CD1c-positive myeloid dendritic cell (primary cell): ENCODE measurements at regions not wholly inside any gene's neighbourhood (a gene's known extent, or its start where the extent isn't known, plus 50 kb on each side); places are given as distances from the start of the nearest gene placed in this dataset.
A peak's percentile ranks its signal among the peaks of the same experiment; 100 is the strongest.

Source experiments
- DNase-seq: peaks from one replicate; pipeline ENCODE4 v3.0.0-alpha.2; 2016; ENCODE audit errors: extremely low spot score

DNA sequence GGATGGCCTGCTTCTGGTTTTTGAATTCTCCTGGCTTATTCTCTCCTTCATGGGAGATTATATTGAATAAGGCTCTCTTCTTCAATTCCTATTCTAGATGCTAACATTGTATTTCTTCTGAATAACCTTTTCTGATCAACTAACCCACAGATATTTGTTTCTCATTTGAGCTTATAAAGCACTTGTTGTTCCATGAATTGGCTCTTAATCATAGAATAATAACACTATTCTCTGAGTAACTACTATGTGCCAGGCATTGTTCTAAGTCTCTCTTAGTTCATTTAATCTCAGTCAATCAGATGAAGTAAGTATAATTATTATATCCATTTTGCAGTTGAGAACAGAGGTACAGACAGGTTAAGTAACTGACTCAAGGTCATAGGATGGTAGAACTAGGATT lies 136.3 kb upstream of the MLIP start:
- DNase-seq: no peak

DNA sequence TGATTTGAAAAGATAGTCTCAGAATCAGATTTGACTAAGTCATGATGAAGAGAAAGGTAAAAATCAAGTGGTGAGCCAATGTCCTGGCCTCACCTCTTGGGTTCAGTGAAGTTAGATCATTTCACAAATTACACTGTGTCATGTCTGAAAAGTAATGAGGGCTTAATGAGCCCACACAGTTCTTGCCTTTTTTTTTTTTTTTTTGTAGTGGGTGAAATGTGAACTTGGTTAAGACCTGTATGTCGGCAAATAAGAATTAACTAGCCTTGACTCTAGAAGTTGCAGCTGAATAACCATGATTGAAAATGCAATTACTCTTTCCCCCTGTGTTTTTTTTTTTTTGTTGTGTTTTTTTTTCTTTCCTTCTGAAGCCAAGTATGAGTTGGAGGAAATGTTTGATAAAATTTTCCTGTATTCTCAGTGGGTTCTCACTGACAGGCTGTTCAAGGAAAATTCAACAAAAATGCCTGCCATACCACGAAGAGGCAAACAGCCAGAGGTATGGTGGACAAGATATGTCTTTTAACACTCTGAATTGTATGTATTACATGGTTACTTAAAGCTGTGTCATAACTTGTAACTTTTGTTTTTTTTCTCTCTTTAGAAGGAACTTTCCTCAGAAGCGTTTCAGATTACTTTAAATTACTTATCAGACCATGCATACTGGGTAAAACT lies 135.2 kb upstream of the MLIP start:
- no peak for DNase-seq

DNA sequence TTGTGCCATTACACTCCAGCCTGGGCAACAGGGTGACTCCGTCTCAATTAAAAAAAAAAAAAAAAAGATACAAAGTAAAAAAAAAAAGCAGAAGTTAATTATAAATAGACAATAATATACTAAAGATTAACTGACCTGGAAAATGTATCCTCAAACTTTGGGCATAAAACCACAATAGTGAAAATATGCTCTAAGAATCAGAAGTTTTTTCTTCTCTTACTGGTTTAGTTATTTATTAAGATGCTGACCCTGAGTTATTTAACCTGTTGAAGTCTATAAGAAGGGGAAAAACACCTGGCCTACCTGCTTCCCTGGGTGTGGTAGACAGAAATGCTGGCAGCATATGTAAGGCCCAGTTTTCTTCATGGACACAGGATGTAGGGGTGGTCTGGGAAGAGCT lies 133.7 kb upstream of the MLIP start:
- no peak for DNase-seq

DNA sequence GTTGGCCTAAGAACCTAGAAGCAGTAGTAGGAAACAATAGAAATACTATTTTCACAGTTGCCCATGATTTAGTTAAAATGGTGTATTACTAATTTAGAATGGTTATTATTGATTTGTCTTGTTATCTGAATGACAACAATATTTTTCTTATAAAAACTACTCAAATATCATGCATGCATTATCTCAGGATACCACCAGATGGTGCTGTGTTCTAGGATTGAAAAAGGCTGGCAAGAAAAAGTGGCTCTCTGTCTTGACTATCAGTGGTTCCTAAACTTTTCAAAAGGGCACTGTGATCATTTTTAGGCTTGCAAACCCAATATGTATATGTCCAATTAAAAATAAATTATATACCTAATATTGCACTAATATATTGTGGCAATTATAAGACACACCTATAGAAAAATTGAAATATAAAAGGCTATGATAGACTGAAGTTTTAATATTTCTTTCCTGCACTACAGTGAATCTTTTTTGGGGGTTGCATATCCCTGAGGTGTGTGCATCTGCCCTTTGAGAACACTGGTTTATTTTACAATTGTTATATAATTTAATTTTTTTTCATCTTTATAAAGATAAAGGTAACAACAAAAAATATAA lies 131.7 kb upstream of the MLIP start:
- peak; percentile 49 for DNase-seq

DNA sequence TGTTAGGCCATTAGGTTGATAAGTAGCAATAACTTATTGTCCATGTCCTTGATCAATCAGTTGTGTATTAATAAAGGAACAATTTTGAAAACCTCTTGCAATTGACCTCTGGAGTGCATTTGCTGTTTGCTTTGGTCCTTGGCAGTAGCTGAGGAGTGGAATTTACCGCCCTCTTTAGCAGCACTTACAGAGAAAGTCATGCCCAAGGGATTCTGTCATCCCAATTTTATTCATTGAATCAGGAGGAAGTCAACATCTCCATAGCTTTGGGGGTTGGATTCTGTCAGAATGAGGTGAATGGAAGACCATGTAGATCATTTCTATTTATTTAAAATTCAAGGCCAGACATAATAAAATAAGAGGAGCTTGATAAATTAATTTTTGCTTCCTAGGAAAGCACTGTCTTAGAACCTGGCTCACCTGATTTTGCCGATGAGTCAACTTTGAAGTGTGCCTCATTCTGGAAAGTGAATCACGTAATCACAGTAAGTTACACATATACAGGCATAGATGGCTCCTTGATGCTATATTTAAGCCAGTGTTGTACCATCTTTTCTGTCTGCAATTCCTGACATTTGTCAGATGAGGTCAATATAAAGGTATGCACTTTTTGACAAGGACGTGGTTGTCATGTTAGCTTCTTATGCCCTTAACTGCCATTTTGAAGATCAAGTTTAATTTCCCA lies 128.7 kb upstream of the MLIP start:
- no peak for DNase-seq

DNA sequence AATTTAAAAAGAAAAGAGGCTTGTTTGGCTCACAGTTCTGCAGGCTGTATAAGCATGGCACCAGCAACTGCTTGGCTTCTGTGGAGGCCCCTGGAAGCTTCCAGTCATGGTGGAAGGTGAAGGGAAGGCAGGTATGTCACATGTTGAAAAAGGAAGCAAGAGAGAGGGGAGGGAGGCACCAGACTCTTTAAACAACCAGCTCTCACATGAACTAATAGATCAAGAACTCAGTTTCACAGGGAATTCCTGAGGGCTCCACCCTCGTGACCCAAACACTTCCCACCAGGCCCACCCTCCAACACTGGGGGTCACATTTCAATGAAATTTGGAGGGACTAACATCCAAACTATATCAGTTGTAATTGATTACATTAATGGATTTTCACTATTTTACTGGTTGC lies 127.9 kb upstream of the MLIP start:
- no peak for DNase-seq

DNA sequence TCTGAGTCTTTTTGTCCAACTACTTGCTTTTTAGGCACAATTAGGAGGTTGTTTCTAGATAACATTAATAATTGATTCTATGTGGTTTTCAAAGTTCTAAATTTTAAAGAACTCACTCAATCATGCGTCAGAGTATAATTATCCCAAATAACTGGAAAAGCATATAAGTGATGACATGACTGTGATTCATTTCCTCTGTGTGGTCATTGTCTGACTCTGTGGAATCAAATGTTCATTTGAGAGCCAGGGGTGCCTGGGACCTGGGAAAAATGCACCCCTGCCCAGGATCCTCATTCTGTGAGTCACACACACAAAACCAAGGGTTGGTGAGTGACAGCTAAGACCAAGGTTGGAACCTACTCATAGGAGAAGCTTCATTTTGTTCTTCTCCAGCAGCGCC lies 127.1 kb upstream of the MLIP start:
- DNase-seq: no peak

DNA sequence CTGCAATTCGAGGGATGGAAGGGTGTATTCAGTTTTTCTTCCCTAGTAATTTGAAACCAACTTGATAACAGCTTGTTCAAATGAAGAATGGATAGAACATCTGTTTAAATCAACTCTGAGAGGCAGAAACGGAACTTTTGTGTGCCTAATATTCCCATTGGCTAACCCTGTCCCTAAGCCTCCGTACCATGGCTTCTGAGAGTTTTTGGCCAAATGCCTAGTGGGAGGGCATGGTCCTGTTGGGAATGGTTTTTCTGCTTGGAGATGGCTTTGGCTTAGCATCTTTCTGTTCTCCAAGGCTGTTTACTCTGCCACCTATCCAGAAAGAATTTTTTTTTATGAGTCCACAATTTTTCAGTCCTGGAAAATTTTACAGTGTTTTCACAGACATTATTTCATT lies 126.7 kb upstream of the MLIP start:
- DNase-seq: no peak

DNA sequence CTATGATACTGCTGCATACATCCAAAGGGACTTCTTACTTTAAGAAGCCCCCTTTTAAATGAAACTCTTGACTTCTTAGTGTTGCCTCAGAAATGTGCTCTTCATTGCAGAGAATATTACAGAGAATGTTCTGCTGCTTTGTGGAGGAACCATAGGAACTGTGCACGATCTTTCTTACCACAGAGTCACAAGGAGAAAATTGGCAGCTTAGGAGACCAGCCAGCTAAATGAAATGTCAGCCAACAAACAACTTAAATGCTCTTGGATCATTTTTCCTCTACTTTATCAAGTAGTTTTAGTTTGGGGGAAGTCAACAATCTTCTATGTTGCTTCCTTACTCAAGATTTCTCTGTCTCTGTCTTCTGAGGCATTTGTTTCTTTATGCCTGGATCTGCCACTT lies 125.9 kb upstream of the MLIP start:
- no peak for DNase-seq

DNA sequence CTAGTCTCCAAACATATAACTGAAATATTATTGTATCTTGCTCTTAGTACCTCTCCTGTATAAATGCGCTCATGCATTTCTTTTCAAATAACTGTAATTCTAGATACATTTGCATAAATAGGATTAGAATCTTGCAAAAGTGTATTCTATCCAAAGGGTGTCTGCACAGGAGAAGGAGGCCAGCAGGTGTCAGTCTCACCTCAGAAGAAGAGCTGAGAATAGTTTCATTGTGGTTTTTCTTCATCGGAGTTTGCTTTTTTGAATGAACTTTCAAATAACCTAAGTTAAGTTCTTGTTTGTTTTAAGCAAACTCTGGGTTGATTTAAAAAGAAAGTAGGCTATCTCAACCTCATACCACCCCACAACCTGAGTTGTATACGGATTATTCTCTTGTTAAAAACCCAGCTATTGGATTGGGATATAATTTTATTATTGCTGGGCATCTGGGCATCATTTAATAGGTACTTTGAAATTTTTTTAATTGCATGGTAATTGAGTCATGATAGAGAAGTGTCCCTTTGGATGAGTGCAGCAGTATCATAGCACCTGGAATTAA lies 125.0 kb upstream of the MLIP start:
- no peak for DNase-seq

DNA sequence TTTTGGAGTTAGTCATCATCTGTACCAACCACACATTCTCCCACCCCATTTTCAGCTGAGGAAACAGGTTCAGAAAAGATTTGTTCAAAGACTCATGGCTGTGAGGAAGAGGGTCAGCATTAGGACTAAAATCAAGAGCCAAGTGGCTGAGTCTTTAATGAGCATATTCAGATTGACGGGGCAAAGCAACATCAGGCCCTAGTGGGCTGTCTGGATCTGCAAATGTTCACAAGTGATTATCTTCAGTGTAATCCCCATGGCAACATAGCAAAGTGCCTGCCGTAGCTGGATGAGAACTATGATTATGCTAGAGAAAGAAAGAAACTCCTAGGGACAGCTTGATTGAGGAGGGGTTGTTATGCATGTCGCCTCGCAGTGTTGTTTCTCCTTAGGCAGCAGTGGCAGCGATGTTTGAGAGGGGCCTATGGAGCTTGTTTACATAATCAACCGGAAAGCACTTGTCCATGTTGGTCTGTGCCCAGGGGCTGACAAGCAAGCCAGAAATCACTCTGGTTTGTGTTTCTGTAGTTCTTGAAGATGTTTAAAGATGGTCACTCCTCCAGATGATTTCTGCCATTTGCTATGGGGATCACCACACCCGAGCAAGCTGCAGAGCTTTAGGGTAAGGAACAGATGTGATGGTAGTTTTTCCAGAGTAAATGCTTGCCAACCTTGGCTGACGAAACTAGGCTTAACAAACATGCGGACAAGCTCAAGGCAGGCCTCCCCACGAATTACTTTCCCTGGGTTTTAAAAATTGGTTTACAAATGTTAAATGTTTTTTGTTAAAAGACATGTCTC lies 124.3 kb upstream of the MLIP start:
- DNase-seq: no peak

DNA sequence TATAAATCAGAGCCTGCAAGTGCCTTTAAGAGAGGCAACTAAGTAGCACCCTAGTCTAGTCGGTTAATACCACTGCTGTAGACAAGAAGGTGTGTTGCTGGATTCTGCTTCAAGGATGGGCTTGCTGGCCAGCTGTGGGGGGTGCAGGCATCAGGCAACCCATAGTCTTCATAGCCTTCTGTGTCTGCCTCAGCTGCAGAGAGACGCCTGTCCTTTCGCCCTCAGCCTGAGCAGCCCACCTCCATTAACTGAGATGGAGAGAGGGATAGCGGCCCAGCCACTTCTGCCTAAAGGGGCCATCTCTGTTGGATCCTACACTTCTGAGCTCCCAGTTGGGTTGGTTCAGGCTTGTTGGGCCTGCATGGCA lies 123.7 kb upstream of the MLIP start:
- DNase-seq: no peak

DNA sequence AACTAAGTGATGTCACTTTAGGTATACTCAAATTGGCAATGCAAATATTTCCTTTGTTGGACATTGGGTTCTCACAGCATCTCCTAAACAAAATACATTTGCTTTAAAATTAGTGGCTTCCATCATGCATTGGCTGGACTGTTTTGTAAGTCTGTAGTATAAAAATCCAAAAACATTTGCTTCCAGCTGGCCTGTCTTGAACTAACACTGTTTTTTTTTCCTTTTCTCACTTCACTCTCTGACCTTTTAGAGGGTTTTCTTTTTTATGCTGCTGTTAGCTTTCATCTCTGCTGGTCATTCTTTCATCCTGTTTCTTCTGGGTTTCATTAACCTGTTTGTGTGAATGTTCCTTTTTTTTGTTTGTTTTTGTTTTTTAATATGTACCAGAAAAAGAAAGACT lies 121.7 kb upstream of the MLIP start:
- DNase-seq: no peak

DNA sequence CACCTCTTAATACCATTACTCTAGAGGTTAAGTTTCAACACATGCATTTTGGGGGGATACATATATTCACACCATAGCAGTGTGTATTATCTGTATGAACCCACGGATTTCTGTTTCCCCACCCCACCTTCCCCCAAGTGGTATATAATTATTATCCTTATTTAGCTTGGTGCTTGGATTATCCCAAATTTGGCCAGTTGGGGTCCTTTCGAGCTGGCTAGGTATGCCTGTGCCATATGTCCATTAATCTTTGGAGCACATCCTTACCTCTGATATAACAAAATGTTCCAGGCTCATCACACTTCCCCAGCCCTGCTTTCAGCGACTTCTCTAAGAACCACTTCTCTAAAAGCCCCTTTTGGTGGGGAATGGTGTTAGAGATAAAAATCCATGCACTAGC lies 118.7 kb upstream of the MLIP start:
- DNase-seq: no peak

DNA sequence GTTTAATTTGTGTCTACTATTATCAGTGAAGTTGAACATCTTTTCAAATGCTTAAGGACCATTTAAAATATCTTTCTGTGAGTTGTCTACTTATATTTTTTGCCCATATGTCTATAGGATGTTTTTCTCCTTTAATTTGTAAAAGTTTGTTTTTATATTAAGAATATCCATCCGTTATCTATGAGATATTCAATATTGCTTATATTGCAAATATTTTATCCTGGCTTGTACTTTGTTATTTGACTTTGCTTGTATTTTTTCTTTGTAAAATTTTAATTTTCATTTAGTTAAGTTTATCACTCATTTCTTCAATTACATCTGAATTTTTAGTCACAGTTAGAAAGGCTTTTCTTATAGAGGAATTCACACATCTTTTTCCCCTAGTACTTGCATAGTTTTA lies 117.0 kb upstream of the MLIP start:
- DNase-seq: no peak

DNA sequence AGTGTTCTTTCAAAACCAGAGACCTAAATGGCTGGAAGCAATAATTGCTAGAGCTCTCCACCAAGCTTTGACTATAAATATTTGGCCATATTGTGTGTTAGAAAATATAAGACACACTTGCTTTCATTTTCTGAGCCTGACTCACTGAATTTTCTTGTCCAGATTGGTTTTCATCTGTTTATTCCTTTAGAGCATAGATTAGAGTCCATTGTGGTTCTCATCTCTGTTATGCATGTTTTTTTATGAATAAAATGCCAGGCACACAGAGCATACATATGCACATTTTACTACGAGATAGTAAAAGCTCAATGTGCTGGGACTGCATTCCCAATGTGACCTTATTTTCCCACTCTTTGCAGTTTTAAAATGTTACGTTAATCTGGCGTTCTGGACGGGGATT lies 115.3 kb upstream of the MLIP start:
- no peak for DNase-seq

DNA sequence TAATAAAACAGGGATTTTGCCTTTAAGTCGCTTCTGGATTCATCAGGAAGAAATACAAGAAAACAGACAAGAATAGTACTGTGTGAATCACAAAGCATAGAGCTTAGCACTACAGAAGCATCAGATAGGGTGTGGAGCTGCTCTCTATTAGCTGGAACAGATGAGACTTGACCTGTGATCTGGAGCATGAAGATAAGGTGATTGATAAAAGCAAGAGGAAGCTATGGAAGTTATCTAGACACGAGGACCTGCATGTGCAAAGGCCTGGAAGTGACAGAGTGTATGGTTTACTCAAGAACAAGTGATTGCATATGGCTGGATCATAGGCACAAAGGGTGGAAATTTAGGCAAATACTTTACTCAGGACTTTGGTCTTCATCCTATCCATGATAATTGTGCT lies 112.9 kb upstream of the MLIP start:
- DNase-seq: no peak

DNA sequence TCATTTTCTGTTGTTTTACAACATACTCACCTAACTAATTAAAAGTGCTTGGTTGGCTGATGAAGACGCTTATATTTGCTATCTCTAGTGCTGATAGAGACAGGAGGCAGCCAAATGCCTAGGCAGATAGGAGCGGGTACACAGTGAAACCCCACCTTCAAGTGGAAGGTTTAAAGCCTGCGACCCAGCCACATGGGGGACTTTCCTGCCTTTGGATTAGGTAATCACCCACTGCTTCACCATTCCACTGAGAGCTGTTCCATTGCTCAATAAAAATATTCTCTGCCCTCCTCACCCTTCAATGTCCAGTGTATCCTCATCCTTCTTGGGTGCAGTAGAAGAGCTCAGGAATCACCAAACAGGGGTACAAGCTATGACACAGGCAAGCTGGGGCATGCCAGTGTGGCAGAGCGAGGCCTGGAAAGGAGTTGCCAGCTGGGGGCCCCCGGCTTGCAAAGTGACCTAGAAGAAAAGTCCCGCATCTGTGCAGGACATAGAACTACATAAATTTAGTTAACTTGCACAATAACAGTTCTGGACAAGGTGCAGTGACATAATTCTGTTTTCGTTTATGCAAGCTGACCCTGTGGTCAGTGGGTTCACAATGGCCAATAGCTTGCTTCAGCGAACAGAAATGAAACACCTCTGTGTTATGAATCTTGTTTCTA lies 112.0 kb upstream of the MLIP start:
- no peak for DNase-seq

DNA sequence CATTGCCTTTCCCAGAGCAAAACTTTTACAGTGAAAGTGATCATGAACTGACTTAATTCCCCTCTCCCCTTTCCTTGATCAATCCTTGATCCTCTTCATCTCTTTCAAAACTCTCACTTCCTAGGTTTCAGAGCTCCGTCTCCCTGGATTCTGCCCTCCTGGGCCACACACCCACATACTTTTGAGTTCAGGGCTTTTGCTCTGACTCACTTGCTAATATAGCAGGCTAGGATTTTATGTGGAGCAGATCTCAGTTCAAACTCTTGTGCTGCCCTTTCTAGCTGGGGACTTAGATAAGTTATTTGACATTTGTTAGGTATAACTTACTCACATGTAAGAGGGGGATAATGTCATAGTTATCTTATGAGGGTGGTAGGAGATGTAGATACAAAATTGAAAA lies 109.1 kb upstream of the MLIP start:
- no peak for DNase-seq

DNA sequence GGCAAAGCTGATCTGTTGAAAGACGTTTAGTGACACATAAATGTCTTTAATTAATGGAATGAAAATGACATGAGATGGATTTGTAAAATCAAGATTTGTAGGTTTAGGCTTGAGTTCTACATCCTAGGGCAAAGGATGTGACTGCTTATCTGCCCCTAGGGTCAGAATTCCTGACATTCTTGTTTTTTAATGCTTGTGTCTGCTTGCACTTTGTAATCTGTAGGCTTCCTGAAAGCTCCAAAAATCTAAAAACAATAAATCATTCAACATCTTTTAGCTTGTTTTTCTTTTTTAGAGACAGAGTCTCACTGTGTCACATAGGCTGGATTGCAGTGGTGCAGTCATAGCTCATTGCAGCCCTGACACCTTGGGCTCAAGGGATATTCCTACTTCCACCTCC lies 107.9 kb upstream of the MLIP start:
- DNase-seq: no peak

DNA sequence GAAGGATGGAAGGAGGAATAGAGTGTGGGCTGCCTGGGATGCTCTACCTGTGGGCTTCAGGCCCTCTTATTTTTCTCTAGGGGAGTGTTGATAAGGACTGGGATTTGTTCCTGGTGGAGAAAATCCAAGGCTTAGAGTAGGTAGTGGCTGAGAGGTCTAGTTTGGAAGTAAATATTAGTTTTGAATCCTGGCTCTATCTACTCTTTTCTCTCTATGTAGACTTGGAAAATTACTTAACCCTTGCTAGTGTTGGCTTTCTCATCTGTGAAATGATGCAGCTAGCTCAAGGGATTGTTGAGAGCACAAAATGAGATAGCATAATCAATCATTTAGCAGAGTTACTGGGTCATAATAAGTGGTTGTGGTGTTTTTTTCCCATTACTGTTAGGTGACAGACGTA lies 102.7 kb upstream of the MLIP start:
- no peak for DNase-seq

DNA sequence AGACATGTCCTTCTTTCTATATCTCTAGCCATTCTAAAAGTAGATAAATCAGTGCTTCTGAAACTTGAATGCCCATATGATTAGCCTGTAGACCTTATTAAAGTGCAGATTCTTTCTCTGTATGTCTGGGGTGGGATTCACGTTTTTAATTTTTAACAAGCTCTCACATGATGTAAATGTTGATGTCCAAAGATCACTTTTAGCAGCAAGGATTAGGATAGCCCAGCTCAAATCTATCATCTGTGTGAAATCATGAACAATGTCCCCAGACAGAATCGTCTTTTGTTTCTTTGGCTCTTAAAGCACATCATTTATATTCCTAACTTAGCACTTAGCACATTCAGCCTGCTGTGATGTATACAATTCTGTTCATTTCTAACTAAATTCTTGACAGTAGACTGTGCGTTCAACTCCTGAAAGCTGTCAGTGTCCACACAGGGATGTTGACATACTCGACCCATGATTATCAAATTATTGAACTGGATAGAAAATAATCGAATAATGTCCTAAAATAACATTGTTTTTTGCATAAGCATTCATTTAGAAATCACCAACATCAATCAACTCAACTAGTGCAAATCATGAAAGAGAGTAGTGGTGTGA lies 102.1 kb upstream of the MLIP start:
- DNase-seq: no peak
